Mucosa of descending colon (tissue), 3 donors: ENCODE measurements at regions not wholly inside any gene's neighbourhood (a gene's known extent, or its start where the extent isn't known, plus 50 kb on each side); places are given as distances from the start of the nearest gene placed in this dataset.

Source experiments
- ATAC-seq: fragments of 200-7000 bp; cut with Tn5 transposase; one replicate; pipeline ENCODE4 v1.9.1; 2020; ENCODE audit warnings: mild to moderate bottlenecking, moderate library complexity
- DNase-seq, 3 donors: peaks; one replicate each; pipeline ENCODE4 v3.0.0-alpha.2; 2020
- H3K36me3 ChIP-seq: fragments of 200-600 bp; one replicate; pipeline ENCODE4 v1.8.0; 2021; ENCODE audit warnings: low read depth, mild to moderate bottlenecking
- H3K4me1 ChIP-seq: fragments of 200-600 bp; one replicate; pipeline ENCODE4 v1.8.0; 2021; ENCODE audit warnings: low read depth, mild to moderate bottlenecking
- H3K4me3 ChIP-seq: fragments of 200-600 bp; one replicate; pipeline ENCODE4 v1.8.0; 2021; ENCODE audit warnings: mild to moderate bottlenecking
- H3K9me3 ChIP-seq: fragments of 200-600 bp; one replicate; pipeline ENCODE4 v1.8.0; 2021; ENCODE audit warnings: mild to moderate bottlenecking
- intact Hi-C, 2 donors: fragments of 100-400 bp; cut with DNase I in 1 of 2; cut with micrococcal nuclease in 1 of 2; formaldehyde crosslinking; loops; one replicate each; pipeline versions ENCODE4 v1.11.0 to v1.11.1; 2022; cut with DNase I, micrococcal nuclease
- TF ChIP-seq, protein P1 (sequence below): fragments of 200-600 bp; IDR thresholded peaks from one replicate; pipeline ENCODE4 v1.8.0; 2022; ENCODE audit warnings: antibody characterized with exemption, mild to moderate bottlenecking
- donor health status: DM: no; HTN: no; CAD: no; lungs with moderate emphysema.
- donor health status: DM: no; HTN: no; CAD: no.
- donor health status: DM: no; HTN: yes; CAD: no.

DNA sequence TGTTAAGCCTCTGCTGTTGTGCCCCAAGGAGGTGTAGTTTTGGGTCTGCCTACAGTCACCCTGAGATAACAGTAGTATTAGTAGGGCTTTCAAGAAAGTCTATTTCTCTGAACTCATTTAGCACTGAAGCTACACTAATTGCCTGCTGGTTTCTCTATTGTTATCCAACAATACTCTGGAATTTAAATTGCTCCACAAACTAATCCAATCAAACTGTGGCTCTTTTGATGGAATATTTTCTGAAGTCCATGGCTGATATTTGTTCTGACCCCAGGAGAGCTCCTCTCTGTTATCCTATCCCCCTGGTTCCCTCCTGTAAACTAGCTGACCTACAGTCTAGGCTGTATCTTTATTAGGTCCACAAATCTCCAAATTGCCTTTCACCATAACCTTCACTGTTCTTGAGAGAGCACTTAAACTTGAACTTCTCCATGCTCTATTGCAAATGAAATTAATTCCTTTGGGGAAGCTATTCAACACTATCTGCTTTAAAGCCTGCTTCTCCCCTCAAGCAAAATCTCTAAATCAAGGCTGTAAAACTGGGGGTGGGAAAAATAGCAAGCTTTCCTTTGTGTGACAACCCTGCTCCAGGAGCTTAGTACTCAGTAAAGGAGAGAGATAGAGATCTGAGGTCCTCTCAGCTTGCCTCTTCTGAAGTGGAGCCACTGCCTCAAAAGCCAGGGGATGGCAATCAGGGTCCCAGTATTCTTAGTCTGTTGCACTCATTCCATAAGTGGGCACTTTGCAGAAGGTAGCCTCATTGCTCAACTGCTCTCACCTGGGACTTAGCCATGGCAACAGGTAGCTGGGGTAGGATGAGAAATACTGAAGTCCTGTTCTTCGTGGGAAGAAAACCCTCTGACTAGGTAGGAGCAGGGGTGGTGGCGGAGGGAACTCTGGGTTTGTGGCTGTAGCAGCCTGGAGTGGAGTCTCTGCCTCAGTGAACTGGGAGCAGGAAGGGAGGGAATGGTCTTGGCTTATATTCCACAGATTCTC, 110.9 kb downstream of the MACIR start:
- ATAC-seq (no peak), DNase-seq (no peak)
- H3K4me1 ChIP-seq = no peaks in the 10 kb centered on the region
- H3K4me3 ChIP-seq = no peak overlapping the region
- H3K36me3 ChIP-seq = no peaks in the 10 kb centered on the region
- TF ChIP-seq, protein P1, sequence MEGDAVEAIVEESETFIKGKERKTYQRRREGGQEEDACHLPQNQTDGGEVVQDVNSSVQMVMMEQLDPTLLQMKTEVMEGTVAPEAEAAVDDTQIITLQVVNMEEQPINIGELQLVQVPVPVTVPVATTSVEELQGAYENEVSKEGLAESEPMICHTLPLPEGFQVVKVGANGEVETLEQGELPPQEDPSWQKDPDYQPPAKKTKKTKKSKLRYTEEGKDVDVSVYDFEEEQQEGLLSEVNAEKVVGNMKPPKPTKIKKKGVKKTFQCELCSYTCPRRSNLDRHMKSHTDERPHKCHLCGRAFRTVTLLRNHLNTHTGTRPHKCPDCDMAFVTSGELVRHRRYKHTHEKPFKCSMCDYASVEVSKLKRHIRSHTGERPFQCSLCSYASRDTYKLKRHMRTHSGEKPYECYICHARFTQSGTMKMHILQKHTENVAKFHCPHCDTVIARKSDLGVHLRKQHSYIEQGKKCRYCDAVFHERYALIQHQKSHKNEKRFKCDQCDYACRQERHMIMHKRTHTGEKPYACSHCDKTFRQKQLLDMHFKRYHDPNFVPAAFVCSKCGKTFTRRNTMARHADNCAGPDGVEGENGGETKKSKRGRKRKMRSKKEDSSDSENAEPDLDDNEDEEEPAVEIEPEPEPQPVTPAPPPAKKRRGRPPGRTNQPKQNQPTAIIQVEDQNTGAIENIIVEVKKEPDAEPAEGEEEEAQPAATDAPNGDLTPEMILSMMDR = no peak
- no peaks in the 10 kb centered on the region for H3K9me3 ChIP-seq
- intact Hi-C loops = no loop called here

DNA sequence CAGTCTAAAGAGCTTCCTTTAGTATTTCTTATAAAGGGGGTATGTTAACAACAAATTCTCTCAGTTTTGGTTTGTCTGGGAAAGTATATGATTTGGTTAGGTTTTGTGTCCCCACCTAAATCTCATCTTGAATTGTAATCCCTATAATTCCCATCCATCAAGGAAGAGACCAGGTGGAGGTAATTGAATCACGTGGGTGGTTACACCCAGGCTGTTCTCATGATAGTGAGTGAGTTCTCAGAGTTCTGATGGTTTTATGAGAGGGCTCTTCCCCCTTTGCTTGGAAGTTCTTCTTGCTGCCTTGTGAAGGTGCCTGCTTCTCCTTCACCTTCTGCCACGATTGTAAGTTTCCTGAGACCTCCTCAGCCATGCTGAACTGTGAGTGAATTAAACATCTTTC, 109.1 kb downstream of the MACIR start:
- Histone ChIP-seq H3K36me3 (no peaks in the 10 kb centered on the region), H3K4me1 (no peaks in the 10 kb centered on the region), H3K9me3 (no peaks in the 10 kb centered on the region), H3K4me3 (no peak overlapping the region)
- ATAC-seq = peak; percentile 75
- TF ChIP-seq, protein P1 = no peak
- DNase-seq = peak in 1 of 3 donors; percentile 38
- intact Hi-C loops = no loop called here

DNA sequence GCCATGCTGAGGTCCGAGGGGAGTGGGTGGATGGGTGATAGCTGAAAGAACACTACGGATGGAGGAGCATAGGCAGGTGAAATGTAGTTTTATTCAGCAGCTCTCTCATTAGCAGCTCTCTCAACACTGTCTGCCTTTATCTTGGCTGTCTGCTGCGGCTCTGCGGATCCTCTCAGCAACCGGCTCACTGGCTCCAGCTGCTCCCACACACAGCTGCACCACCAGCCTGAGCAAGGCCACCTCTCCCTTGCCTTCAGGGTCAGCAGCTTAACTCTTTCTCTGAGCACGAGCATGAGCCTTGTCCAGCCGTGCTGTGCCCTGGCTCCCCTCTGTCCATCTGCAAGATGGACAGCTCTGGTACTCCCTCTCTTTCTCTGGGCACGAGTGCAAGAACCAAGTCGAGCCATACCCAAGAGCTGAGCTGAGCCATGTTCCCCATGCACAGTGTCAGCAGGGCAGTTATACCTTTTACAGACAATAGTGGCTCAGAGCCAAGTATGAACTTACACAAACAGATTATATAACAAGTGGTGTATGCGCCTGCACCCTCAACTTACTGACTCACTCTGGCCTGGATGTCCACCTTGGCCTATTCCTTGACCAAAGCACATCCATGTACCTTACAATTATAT, 108.5 kb downstream of the MACIR start:
- TF ChIP-seq, protein P1 = no peak
- Histone ChIP-seq H3K4me3 (no peak overlapping the region), H3K4me1 (no peaks in the 10 kb centered on the region), H3K9me3 (no peaks in the 10 kb centered on the region), H3K36me3 (no peaks in the 10 kb centered on the region)
- DNase-seq = no peak
- ATAC-seq = no peak
- intact Hi-C loops = no loop called here

DNA sequence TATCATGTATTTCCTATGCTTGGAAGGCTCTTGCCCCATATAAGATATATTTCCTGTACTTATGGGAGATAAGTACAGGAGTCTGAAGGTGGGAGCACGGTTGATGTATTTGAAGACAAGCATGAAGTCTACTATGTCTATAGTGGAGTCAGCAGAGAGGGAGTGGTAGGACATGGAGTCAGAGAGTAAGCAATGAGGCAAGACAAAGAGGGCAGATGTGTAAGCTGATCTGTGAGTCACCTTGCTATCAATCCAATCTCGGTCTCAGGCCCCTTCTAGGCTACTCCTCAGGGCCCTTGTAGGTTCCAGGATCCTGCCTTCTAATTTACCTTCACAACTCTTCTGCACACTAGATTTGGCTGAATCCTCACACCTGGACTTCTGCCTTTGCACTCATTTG, 105.5 kb downstream of the MACIR start:
- TF ChIP-seq, protein P1 = no peak
- Histone ChIP-seq H3K36me3 (no peaks in the 10 kb centered on the region), H3K9me3 (no peaks in the 10 kb centered on the region), H3K4me1 (no peaks in the 10 kb centered on the region), H3K4me3 (no peak overlapping the region)
- intact Hi-C loops = no loop called here
- ATAC-seq (peak; percentile 27), DNase-seq (no peak)

DNA sequence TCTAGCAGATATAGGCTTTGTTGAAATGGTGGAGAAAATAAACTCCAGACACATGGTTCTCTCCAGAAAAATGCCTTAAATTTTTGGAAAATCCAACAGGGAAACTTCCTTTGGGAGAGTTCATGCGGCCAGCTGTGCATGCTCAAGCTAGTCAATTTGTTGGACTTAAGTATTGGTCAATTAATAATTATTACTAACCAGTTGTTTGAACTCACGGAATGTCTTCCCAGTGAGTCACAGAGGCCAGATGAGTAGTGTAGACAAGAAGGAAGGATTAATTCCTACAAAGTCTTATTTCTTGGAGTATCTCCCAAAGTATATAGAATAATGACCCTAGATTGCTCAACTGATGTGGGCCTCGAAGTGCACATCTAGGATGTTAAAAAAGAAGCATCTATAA, 103.6 kb downstream of the MACIR start:
- no peaks in the 10 kb centered on the region for H3K36me3 ChIP-seq
- H3K4me1 ChIP-seq = no peaks in the 10 kb centered on the region
- TF ChIP-seq, protein P1 = no peak
- intact Hi-C loops = no loop called here
- H3K4me3 ChIP-seq = no peak overlapping the region
- DNase-seq = no peak
- ATAC-seq = no peak
- no peaks in the 10 kb centered on the region for H3K9me3 ChIP-seq
